Mucosa of gallbladder (tissue), 1 donor: ENCODE measurements at regions not wholly inside any gene's neighbourhood (a gene's known extent, or its start where the extent isn't known, plus 50 kb on each side); places are given as distances from the start of the nearest gene placed in this dataset.

Experiments used
- DNase-seq: peaks from one replicate; pipeline ENCODE4 v3.0.0-alpha.2; 2020; ENCODE audit warnings: low spot score
- donor health status: DM: no; HTN: no; CAD: no.

DNA sequence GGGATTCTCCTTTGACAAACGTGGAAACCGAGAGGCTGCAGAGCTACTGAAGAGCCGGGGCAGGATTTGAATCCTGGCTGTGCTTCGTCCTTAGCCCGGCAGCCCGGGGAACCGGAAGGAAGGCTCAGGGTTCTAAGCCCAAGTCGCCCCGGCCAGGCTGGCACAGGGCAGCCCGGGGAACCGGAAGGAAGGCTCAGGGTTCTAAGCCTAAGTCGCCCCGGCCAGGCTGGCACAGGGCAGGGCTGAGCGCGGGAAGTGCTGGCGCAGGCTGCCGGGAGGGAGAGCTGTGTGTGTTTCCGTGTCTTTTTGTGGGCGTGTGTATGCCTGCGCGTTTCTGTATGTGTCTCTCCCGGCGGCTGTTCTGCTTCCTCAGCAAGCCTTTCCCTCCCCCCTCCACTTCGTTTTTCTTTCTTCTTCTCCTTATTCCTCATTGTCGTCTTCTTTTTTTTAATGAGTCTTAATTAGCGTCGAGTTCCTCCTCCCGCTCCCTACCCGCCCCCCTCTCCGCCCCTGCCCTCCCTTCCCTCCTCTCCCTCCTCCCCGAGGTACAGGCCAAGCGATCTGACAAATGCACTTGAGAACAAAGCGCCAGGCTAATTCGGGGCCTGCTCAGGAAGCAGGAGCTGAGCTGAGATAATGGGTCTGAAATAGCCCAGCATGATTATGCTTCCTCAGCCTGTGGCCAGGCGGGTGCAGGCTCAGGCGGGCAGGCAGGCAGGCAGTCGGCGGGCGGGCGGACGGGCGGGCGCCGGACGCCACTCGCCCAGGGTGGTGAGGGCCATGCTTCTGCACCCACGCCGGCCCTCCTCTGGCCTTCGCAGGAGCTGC lies 65.9 kb downstream of the EFNB1 start:
- peak; percentile 56 for DNase-seq

DNA sequence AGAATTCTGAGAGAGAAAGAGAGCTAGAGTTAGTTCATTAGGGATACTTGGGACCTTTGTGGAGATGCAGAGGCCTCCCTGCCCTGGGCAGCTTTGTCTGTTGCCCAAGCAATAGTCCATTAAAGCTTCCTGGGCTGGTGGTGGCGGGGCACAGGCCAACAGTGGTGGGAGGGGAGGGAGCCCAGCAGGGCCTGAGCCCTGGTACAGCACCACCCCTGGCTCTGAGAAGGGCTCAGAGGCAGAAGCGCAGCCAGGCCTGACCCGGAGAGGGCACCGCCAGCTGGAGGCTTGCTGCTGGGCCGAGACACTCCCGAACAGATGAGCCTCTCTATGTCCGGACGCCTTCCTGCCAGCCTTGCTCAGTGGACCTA lies 65.3 kb downstream of the EFNB1 start:
- DNase-seq, result no peak

DNA sequence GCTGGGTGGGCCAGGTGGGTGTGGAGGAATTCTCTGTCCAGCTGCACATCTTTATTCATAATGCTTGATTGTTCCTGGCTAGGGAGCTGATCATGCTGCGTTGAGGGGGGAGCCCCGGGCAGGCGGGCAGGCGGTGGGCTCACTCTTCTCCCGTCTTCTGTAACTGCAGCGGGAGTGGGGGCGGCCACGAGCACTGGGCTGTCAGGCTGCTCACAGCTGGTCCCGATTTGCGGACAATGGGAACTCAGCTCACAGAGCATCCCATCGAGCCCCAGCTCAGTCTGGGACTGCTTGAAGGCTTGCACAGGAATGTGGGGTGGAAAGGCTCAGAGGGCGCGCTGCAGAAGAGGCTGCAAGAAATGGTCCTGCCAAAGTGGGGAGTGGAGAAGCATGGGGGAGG lies 63.8 kb downstream of the EFNB1 start:
- DNase-seq, result no peak

DNA sequence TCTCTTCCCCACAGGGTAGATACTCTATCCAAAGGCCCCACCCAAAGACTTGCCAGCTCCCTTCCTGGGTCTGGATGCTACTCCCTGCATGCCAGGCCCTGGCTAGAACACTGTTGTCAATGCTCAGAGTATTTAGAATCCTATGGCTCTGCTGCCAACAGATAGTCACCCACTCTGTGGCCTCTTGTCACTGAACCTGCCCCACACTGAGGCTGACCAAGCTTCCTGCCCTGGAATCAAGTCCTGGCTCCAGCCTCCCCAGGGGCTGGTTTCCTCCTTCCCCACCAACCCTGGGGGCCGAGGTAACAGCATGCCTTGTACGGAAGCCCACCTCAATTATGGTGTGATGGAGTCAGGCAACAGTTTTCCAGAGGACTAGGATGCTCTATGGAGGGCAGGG lies 63.3 kb downstream of the EFNB1 start:
- no peak for DNase-seq
